ENCODE measurements at regions not wholly inside any gene's neighbourhood (a gene's known extent, or its start where the extent isn't known, plus 50 kb on each side); places are given as distances from the start of the nearest gene placed in this dataset.

- Histone ChIP-seq H3F3A (ENCODE audit: insufficient read depth, low read depth) (no peaks in the 10 kb centered on the region), H3K9me3 (ENCODE audit: insufficient read depth, low read depth) (no peaks in the 10 kb centered on the region), H3K79me2 (ENCODE audit: low read depth) (no peaks in the 10 kb centered on the region), H3K27me3 (ENCODE audit: insufficient read depth, low read depth) (no peaks in the 10 kb centered on the region), H3K4me1 (replicated peaks; ENCODE audit: insufficient read depth) (no peaks in the 10 kb centered on the region), H3K4me3 (no peak overlapping the region), H2AFZ (no peak overlapping the region), H3K4me2 (no peak overlapping the region), H3K9me2 (ENCODE audit: insufficient read depth) (no peaks in the 10 kb centered on the region), H4K20me1 (ENCODE audit: insufficient read depth) (no peaks in the 10 kb centered on the region), H3K27ac (no peak overlapping the region), H3K36me3 (ENCODE audit: low read depth) (no peaks in the 10 kb centered on the region)
- ChIA-PET CTCF (no interaction called here), POLR2A (ENCODE audit: unreplicated experiment) (no interaction called here)
- intact Hi-C loops (cut with micrococcal nuclease; ENCODE audit: unreplicated experiment): no loop called here
- TF ChIP-seq EZH2 (IDR thresholded peaks at IDR 0.05; ENCODE audit: low read depth) (no peak), CTCF (conservative IDR thresholded peaks at IDR 0.05) (no peak)
- no TSS peak for BruUV-seq (replicated peaks)
- no peak for DNase-seq
Observed at GRCh38 chr13:58081301-58081820, 449.8 kb downstream of the PCDH17 start.

- Histone ChIP-seq H3K27me3 (ENCODE audit: insufficient read depth, low read depth) (no peaks in the 10 kb centered on the region), H3K27ac (no peak overlapping the region), H4K20me1 (ENCODE audit: insufficient read depth) (no peaks in the 10 kb centered on the region), H3K4me1 (replicated peaks; ENCODE audit: insufficient read depth) (no peaks in the 10 kb centered on the region), H3K79me2 (ENCODE audit: low read depth) (no peaks in the 10 kb centered on the region), H3F3A (ENCODE audit: insufficient read depth, low read depth) (no peaks in the 10 kb centered on the region), H3K4me3 (no peak overlapping the region), H3K9me2 (ENCODE audit: insufficient read depth) (no peaks in the 10 kb centered on the region), H3K9me3 (ENCODE audit: insufficient read depth, low read depth) (no peaks in the 10 kb centered on the region), H3K36me3 (ENCODE audit: low read depth) (no peaks in the 10 kb centered on the region), H2AFZ (0 out of 2 replicates have a peak overlapping the region, but pooled peaks have one; percentile 12), H3K4me2 (no peak overlapping the region)
- ChIA-PET CTCF (no interaction called here), POLR2A (ENCODE audit: unreplicated experiment) (no interaction called here)
- TF ChIP-seq EZH2 (IDR thresholded peaks at IDR 0.05; ENCODE audit: low read depth) (no peak), CTCF (conservative IDR thresholded peaks at IDR 0.05) (no peak)
- intact Hi-C loops (cut with micrococcal nuclease; ENCODE audit: unreplicated experiment): no loop called here
- DNase-seq: no peak
- BruUV-seq (replicated peaks): no TSS peak
Observed at GRCh38 chr13:58083064-58083463, 451.5 kb downstream of the PCDH17 start.

GRCh38 chr13:58085274-58085673 lies 453.7 kb downstream of the PCDH17 start:
- Histone ChIP-seq H3K27me3 (ENCODE audit: insufficient read depth, low read depth) (no peaks in the 10 kb centered on the region), H3K9me2 (ENCODE audit: insufficient read depth) (no peaks in the 10 kb centered on the region), H3F3A (ENCODE audit: insufficient read depth, low read depth) (no peaks in the 10 kb centered on the region), H3K9me3 (ENCODE audit: insufficient read depth, low read depth) (no peaks in the 10 kb centered on the region), H3K36me3 (ENCODE audit: low read depth) (no peaks in the 10 kb centered on the region), H4K20me1 (ENCODE audit: insufficient read depth) (no peaks in the 10 kb centered on the region), H3K27ac (no peak overlapping the region), H2AFZ (no peak overlapping the region), H3K4me2 (no peak overlapping the region), H3K4me1 (replicated peaks; ENCODE audit: insufficient read depth) (no peaks in the 10 kb centered on the region), H3K4me3 (no peak overlapping the region), H3K79me2 (ENCODE audit: low read depth) (no peaks in the 10 kb centered on the region)
- intact Hi-C loops (cut with micrococcal nuclease; ENCODE audit: unreplicated experiment): no loop called here
- DNase-seq: no peak
- ChIA-PET CTCF (no interaction called here), POLR2A (ENCODE audit: unreplicated experiment) (no interaction called here)
- TF ChIP-seq EZH2 (IDR thresholded peaks at IDR 0.05; ENCODE audit: low read depth) (no peak), CTCF (conservative IDR thresholded peaks at IDR 0.05) (no peak)
- BruUV-seq (replicated peaks): no TSS peak
